ENCODE measurements at regions not wholly inside any gene's neighbourhood (a gene's known extent, or its start where the extent isn't known, plus 50 kb on each side); places are given as distances from the start of the nearest gene placed in this dataset.

- Histone ChIP-seq H3K27ac (ENCODE audit: low read length) (no peak overlapping the region), H3K9me3 (ENCODE audit: insufficient read depth, low read length, severe bottlenecking) (no peaks in the 10 kb centered on the region), H3K4me1 (ENCODE audit: insufficient read depth, low read length) (no peaks in the 10 kb centered on the region), H3K79me2 (ENCODE audit: insufficient read depth, low read length) (no peaks in the 10 kb centered on the region), H3K36me3 (ENCODE audit: insufficient read depth, low read length) (no peaks in the 10 kb centered on the region), H3K4me3 (ENCODE audit: low read depth in 1 of 2, low read length in 2 of 2) (no peak overlapping the region), H3K4me2 (ENCODE audit: insufficient read depth, low read length) (no peak overlapping the region), H3K27me3 (ENCODE audit: insufficient read depth, low read length, poor library complexity) (no peaks in the 10 kb centered on the region), H4K20me1 (ENCODE audit: insufficient read depth, low read length) (no peaks in the 10 kb centered on the region), H3K9ac (ENCODE audit: low read depth, low read length) (no peak overlapping the region), H2AFZ (ENCODE audit: low read depth, low read length) (no peak overlapping the region)
- no peak for DNase-seq
- no peak for ATAC-seq (ENCODE audit: insufficient read depth, low read depth)
- TF ChIP-seq CTCF (IDR thresholded peaks at IDR 0.05; ENCODE audit: borderline replicate concordance, extremely low read depth, low read length, poor library complexity, severe bottlenecking) (no peak), EZH2 (IDR thresholded peaks at IDR 0.05; ENCODE audit: borderline replicate concordance, low read depth, low read length, severe bottlenecking) (no peak)
Measured at GRCh38 chr4:52192001-52192400, 140.9 kb downstream of the SPATA18 start.

- no peaks in the 10 kb centered on the region for H3K36me3 ChIP-seq (ENCODE audit: insufficient read depth, low read length)
- TF ChIP-seq CTCF (IDR thresholded peaks at IDR 0.05; ENCODE audit: borderline replicate concordance, extremely low read depth, low read length, poor library complexity, severe bottlenecking) = no peak
- no peak for TF ChIP-seq EZH2 (IDR thresholded peaks at IDR 0.05; ENCODE audit: borderline replicate concordance, low read depth, low read length, severe bottlenecking)
Measured at GRCh38 chr4:52192721-52193135, 141.6 kb downstream of the SPATA18 start.

GRCh38 chr4:52195869-52196268 is 144.8 kb downstream of the SPATA18 start:
- H3K4me1 ChIP-seq (ENCODE audit: insufficient read depth, low read length) = no peaks in the 10 kb centered on the region
- ATAC-seq (ENCODE audit: insufficient read depth, low read depth) (no peak), DNase-seq (no peak)
- H3K36me3 ChIP-seq (ENCODE audit: insufficient read depth, low read length) = no peaks in the 10 kb centered on the region
- no peaks in the 10 kb centered on the region for H3K27me3 ChIP-seq (ENCODE audit: insufficient read depth, low read length, poor library complexity)
- no peak overlapping the region for H3K4me2 ChIP-seq (ENCODE audit: insufficient read depth, low read length)
- no peak overlapping the region for H3K4me3 ChIP-seq (ENCODE audit: low read depth in 1 of 2, low read length in 2 of 2)
- no peaks in the 10 kb centered on the region for H3K79me2 ChIP-seq (ENCODE audit: insufficient read depth, low read length)
- TF ChIP-seq CTCF (IDR thresholded peaks at IDR 0.05; ENCODE audit: borderline replicate concordance, extremely low read depth, low read length, poor library complexity, severe bottlenecking) (no peak), EZH2 (IDR thresholded peaks at IDR 0.05; ENCODE audit: borderline replicate concordance, low read depth, low read length, severe bottlenecking) (no peak)
- H2AFZ ChIP-seq (ENCODE audit: low read depth, low read length) = no peak overlapping the region
- no peaks in the 10 kb centered on the region for H3K9me3 ChIP-seq (ENCODE audit: insufficient read depth, low read length, severe bottlenecking)
- no peak overlapping the region for H3K9ac ChIP-seq (ENCODE audit: low read depth, low read length)
- no peaks in the 10 kb centered on the region; the same call in 1 of the 2 replicates for H4K20me1 ChIP-seq (ENCODE audit: insufficient read depth, low read length)
- no peak overlapping the region for H3K27ac ChIP-seq (ENCODE audit: low read length)

More at GRCh38 chr4:52192721-52193135, 141.6 kb downstream of the SPATA18 start:
- H3K4me2 ChIP-seq (ENCODE audit: insufficient read depth, low read length) = no peak overlapping the region
- ATAC-seq (ENCODE audit: insufficient read depth, low read depth) (no peak), DNase-seq (no peak)
- H4K20me1 ChIP-seq (ENCODE audit: insufficient read depth, low read length) = no peaks in the 10 kb centered on the region
- H3K27ac ChIP-seq (ENCODE audit: low read length) = no peak overlapping the region
- no peaks in the 10 kb centered on the region for H3K4me1 ChIP-seq (ENCODE audit: insufficient read depth, low read length)
- no peaks in the 10 kb centered on the region for H3K79me2 ChIP-seq (ENCODE audit: insufficient read depth, low read length)
- no peak overlapping the region for H3K4me3 ChIP-seq (ENCODE audit: low read depth in 1 of 2, low read length in 2 of 2)
- H3K27me3 ChIP-seq (ENCODE audit: insufficient read depth, low read length, poor library complexity) = no peaks in the 10 kb centered on the region
- no peak overlapping the region for H2AFZ ChIP-seq (ENCODE audit: low read depth, low read length)
- H3K9me3 ChIP-seq (ENCODE audit: insufficient read depth, low read length, severe bottlenecking) = no peaks in the 10 kb centered on the region
- no peak overlapping the region for H3K9ac ChIP-seq (ENCODE audit: low read depth, low read length)

Measured in DND-41 (cell line).